Right renal pelvis (tissue), 4 donors: ENCODE measurements at regions not wholly inside any gene's neighbourhood (a gene's known extent, or its start where the extent isn't known, plus 50 kb on each side); places are given as distances from the start of the nearest gene placed in this dataset.
"Not testable (repeated sequence)": the region's sequence is repeated elsewhere in the genome, so short reads cannot be mapped to it uniquely, and the experiment has no call there.

Source experiments
- DNase-seq, 4 donors: peaks; one replicate each; pipeline ENCODE4 v3.0.0-alpha.2; 2013; ENCODE audit warnings: low read depth in 4 of 4, low spot score in 3 of 4, missing footprints in 1 of 4

DNA sequence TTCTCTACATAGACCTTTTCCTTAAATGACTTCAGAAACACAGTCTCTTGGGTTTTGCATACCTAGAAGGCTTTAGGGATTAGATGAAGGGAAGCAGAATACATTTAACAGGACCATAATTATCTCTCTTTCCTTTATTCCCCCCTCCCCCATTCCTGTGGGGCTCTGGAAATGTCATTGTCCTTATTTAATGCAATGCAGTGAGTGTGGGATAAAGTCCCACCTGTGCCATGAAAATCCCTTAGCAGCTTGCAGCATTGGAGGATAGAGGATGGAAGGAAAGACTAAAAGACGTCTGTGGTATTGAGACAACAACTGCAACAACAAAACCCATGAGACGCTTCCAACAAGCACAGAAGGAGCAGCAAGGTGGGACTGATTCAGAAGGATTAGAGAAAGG lies 117.8 kb upstream of the DCC start:
- no peak for DNase-seq

- no peak for DNase-seq
These were observed 112.5 kb upstream of the DCC start for GRCh38 chr18:52227536-52227935.

DNA sequence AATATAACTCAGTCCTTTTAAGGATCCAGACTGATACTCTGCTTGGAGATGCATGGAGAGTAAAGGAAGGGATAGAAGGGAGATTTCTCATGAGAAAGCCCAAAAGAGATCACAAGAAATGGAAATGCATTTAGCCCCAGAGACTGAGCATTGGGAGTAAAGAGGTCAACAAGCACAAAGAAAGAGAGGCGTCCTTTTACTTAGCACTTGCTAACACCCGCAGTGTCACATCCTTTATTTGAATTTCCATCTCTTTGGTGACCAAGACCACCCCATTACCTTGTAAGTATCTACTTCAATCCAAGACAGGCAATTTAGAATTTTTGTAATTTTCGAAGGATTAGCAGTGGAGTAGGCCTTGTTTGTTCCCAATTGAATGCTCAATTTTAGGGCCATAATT lies 111.8 kb upstream of the DCC start:
- no peak for DNase-seq

DNA sequence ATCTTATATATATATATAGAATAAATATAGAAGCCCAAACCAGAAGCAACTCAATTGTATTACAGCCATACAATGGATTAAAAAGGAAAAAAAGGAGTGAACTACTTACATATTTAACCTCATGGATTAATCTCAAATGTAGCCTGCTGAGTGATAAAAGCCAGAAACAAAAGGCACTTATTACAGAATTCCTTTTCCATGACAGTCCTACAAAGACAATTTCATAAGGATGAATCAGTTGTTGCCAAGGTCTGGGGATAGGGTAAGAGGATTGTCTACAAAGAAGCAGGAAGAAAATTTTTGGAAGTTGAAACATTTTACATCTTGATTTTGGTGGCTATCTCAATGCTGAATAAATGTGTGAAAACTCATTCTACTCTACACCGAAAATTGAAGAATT lies 103.9 kb upstream of the DCC start:
- DNase-seq, result no peak

DNA sequence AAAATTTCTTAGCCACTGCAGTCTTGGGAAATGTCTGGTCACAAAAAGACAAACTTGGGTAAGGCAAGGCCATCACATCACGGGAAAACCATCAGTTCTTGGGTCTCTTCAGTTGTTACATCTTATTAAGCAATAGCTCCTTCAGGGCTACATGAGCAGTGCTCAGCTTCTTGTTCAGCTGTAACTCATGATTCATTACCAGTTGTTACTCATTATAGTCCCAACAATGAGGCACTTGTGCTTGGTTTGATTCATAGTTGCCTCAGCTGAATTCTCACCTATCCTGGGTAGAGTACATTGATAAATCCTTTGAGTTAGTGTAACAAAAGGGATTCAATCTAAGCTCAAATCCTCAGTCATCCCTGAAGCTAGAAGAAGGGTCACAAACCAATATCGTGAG lies 102.4 kb upstream of the DCC start:
- no peak for DNase-seq

GRCh38 chr18:52242711-52243110 lies 97.3 kb upstream of the DCC start:
- DNase-seq, result no peak

- DNase-seq, result no peak
These were observed 95.3 kb upstream of the DCC start for GRCh38 chr18:52244658-52245057.

DNA sequence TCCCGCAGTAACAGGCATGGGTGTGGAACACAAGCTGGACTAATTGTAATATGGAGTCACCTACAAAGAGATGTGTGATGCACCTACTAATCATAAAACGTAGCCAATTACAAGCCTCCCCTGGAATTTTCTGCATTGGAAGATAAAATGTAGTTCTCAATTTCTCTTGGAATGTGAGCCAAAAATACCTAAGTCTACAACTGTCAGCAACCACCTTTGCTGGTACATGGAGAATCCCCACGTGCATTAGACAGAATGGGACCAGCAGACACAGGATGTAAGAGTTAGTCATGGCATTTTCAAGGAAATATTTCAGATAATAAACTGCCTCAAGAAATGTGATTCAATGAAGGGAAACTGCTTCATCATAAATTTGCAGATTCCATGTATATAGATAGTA lies 85.6 kb upstream of the DCC start:
- no peak for DNase-seq

DNA sequence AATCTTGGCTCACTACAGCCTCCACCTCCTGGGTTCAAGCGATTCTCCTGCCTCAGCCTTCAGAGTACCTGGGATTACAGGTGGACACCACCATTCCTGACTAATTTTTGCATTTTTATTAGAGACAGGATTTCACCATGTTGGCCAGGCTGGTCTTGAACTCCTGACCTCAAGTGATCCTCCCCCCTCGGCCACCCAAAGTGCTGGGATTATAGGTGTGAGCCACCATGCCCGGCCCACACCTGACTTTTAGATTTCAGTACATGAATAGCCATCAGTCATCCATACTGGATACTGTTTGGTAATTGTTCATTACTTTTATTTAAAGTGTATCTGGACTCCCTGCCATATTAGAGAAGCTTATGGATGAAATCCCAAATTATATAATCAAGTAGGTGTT lies 82.6 kb upstream of the DCC start:
- DNase-seq, result not testable (repeated sequence)

- no peak for DNase-seq
These were observed 64.2 kb upstream of the DCC start for GRCh38 chr18:52275817-52276216.

DNA sequence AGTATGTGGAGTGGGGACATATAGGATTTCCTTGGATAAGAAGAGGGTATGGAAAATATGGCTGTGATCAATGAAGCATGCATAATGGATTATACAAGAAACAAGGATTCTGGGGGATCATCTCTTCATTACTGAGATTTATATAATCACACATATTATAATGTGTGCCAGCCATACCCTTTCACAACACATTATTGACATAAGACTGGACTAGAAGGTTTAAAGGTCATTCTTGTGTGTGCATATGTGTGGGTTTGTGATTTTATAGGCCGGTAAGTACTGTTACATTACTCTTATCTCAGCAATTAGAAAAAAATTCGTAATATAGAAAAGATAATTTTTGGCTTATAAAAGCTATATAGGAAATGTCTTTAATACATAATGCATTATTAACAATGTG lies 62.2 kb upstream of the DCC start:
- no peak for DNase-seq

- DNase-seq, result no peak
These were observed 61.8 kb upstream of the DCC start for GRCh38 chr18:52278191-52278590.

- DNase-seq, result no peak
These were observed 59.3 kb upstream of the DCC start for GRCh38 chr18:52280702-52281101.

DNA sequence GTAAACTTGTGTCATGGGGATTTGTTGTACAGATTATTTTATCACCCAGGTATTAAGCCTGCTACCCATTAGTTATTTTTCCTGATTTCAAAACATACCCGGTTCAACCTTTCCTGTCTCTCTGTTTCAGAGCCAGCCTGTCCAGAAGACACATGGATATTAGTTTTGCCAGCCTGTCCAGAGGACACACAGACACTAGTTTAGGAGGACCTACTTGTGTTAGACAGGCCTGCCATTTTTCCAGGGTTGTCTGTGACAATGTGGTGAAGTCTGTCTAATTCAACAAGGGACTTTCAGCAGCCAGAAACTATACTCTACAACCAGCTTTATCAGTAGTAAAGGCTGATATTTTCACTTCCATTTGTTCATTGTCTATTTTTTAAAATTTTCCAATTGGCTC lies 56.1 kb upstream of the DCC start:
- no peak for DNase-seq

DNA sequence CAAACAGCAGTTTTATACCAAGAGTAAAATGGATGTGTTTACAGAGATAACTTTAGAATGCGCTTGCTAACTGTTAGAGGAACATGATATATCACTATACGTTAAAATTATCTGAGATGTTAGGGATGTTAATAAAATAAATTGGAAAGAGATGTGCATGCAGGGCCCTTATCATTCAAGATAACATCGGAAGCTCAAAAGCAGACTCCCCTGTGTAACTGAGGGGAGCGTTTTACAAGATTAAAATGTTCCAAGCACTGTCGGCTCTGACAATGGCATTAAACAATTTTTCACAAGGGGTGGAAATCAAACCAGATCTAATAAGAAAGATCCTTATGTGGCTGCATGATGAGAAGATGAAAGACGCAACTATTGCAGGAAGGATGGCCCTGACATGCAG lies 53.3 kb upstream of the DCC start:
- no peak for DNase-seq

GRCh38 chr18:52287151-52287550 lies 52.8 kb upstream of the DCC start:
- no peak for DNase-seq

GRCh38 chr18:52288403-52289004 lies 51.5 kb upstream of the DCC start:
- DNase-seq, result no peak

- no peak for DNase-seq
These were observed 50.6 kb upstream of the DCC start for GRCh38 chr18:52289392-52289791.
